Frontal cortex (tissue), 3 donors: ENCODE measurements at regions not wholly inside any gene's neighbourhood (a gene's known extent, or its start where the extent isn't known, plus 50 kb on each side); places are given as distances from the start of the nearest gene placed in this dataset.

Experiments used
- DNase-seq, 2 donors: peaks; one replicate each; pipeline ENCODE4 v3.0.0; 2012; ENCODE audit warnings: low spot score in 2 of 2
- FAIRE-seq: peaks from 2 replicates; lab custom pipeline; 2012; peaks lifted over from hg19 to GRCh38; lab: Jason Lieb, UNC
- donor health status: control.
- donor health status: control.
- donor health status: control.

GRCh38 chr3:177300039-177300833 is 103.0 kb upstream of the TBL1XR1 start:
- no peak for DNase-seq
- FAIRE-seq = no peak

- FAIRE-seq (no peak), DNase-seq (no peak)
Observed at GRCh38 chr3:177300842-177301241, 103.6 kb upstream of the TBL1XR1 start.

DNA sequence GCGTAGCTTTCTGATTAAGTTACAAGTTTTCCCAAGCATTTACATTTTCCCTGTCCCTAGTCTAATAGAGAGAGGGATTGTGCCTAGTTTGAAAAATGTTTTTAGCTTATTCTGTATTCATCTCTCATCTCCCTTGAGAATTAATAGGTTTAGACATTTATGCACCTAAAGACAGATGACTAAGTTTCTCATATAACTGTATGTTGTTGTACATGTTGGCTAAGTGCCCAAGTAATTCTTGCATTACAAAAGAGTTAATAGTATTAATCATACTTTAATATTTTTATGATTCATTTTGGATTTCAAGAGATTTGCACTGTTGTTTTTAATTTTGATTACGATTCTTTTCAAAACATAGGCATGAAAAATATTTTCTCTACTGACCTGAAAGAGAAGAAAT is 109.0 kb upstream of the TBL1XR1 start:
- no peak for DNase-seq
- FAIRE-seq = no peak

DNA sequence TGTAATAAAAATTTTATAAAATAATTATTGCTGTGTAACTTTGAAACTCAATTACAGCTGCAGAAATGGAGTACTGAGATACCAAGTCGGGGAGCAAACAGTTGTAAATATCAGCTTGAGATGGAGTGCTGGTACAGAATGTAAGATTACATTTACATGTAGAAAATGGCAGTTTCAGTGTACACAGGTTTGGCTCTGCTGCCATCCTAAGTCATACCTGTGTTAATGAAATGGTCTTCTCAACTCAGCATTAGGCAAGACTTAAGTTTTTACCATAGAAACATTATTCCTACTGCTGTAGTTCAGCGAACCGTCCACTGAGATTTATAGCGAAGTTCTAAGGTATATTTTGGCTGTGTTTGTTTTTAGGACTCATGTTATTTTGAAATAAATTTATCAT is 110.1 kb upstream of the TBL1XR1 start:
- FAIRE-seq = no peak

GRCh38 chr3:177307826-177308225 is 110.5 kb upstream of the TBL1XR1 start:
- FAIRE-seq (no peak), DNase-seq (no peak)

More for the DNA sequence above, 110.1 kb upstream of the TBL1XR1 start:
- no peak for DNase-seq

DNA sequence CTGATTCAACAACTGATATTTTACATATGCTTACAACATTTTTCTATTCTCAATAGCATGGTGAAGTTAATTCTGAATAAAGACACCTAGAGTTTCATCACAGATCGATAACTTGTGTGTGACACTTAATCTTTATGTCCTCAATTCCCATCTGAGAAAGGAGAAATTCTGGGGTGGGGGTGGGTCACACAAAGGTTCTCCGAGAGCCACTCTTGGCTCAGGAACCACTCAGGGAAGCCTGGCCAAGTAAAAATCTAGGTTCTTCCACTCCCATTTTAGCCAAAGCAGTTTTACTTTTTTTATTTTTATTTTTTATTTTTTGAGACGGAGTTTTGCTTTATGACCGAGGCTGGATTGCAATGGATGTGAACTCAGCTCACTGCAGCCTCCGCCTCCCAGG is 111.0 kb upstream of the TBL1XR1 start:
- FAIRE-seq (no peak), DNase-seq (no peak)

- DNase-seq (no peak), FAIRE-seq (no peak)
Observed at GRCh38 chr3:177308911-177309310, 111.6 kb upstream of the TBL1XR1 start.

GRCh38 chr3:177312491-177312890 is 115.2 kb upstream of the TBL1XR1 start:
- DNase-seq (no peak), FAIRE-seq (no peak)

- DNase-seq (no peak), FAIRE-seq (no peak)
Observed at GRCh38 chr3:177314897-177315296, 117.6 kb upstream of the TBL1XR1 start.

GRCh38 chr3:177317247-177317646 is 120.0 kb upstream of the TBL1XR1 start:
- FAIRE-seq (no peak), DNase-seq (no peak)

GRCh38 chr3:177318559-177318958 is 121.3 kb upstream of the TBL1XR1 start:
- no peak for DNase-seq
- FAIRE-seq = no peak

DNA sequence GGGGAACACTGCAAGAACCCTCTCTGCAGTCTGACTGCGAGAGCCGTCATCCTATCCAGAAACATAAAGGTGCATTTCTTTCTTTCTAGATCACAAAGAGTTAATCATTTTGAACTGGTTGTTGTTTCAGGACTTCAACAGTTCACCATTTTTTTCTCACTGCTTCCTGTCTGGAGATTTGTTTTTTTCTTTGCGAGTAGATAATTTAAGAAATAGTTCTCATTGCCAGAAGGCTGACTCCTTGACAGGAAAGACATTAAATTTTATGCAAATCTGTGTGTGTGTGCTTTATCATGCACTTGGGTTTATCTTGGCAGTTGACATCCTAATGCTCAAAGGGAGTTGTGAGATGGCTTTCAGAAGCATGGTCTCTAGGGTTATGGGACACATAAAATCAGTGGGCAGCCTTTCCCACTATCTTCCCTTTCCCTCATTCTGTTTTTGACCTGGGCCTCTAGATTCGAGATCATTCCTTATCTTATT is 123.5 kb upstream of the TBL1XR1 start:
- no peak for FAIRE-seq
- DNase-seq = no peak

- DNase-seq = no peak
- FAIRE-seq = no peak
Observed at GRCh38 chr3:177321819-177322218, 124.5 kb upstream of the TBL1XR1 start.

- FAIRE-seq = no peak
- DNase-seq = no peak
Observed at GRCh38 chr3:177322881-177323280, 125.6 kb upstream of the TBL1XR1 start.

DNA sequence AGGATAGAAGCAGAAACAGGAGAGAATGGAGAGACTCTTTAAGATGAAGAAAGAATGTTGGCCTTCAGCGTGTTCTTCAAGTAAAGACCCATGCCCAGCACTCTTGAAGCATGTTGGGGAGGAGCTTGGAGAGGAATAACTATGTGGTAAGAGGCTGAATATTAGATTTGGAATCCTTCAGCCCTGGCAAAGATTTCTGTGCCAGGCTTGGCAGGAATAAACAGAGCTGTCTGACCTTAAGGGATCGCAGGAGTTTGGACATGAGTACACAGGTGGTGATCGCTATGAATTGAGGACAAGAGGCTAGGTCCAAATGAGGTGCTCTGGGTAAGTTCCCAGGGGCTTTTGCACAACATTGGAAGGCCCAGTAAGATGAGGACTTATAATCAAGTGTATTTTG is 132.6 kb upstream of the TBL1XR1 start:
- no peak for DNase-seq
- FAIRE-seq = no peak

DNA sequence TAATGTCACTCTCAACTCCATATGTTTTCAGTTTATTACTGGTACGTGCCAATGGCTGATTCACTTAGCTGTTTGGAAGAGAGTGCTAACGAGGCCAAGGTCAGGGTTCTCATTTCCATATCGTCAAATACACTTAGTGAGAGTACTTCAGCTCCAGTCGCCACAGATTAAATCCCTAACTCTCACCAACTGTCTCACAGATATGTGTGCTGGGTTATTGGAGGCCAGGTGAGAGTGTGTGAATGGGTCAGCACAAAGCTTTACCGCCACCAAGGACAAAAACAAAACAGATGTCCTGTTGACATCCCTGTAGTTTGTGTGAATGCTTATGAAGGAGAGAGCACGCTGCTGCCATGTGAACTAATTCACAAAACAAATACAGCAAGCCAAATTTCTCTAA is 133.5 kb upstream of the TBL1XR1 start:
- FAIRE-seq (no peak), DNase-seq (no peak)

DNA sequence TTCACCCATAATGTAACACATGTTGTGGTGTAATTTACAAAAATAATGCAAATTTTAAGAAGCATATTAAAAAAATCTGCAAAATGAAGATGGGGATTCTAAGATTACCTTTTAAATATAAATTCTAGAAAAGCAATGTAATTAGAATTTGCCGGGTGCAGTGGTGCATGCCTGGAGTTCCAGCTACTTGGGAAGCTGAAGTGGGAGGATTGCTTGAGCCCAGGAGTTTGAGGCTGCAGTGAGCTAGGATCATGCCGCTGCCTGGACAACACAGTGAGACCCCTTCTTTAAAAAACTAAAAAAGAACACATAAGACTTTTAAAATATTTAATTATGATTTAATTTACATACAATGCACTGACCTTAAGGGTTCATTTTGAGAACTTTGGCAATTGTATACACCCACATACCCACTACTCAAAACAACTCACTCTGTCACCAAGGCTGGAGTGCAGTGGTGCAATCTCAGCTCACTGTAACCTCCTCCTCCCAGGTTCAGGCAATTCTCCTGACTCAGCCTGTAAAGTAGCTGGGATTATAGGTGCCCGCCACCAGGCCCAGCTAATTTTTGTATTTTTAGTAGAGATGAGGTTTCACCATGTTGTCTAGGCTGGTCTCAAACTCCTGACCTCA is 134.0 kb upstream of the TBL1XR1 start:
- DNase-seq (no peak), FAIRE-seq (no peak)

GRCh38 chr3:177332955-177333354 is 135.7 kb upstream of the TBL1XR1 start:
- FAIRE-seq = no peak
- DNase-seq = no peak

DNA sequence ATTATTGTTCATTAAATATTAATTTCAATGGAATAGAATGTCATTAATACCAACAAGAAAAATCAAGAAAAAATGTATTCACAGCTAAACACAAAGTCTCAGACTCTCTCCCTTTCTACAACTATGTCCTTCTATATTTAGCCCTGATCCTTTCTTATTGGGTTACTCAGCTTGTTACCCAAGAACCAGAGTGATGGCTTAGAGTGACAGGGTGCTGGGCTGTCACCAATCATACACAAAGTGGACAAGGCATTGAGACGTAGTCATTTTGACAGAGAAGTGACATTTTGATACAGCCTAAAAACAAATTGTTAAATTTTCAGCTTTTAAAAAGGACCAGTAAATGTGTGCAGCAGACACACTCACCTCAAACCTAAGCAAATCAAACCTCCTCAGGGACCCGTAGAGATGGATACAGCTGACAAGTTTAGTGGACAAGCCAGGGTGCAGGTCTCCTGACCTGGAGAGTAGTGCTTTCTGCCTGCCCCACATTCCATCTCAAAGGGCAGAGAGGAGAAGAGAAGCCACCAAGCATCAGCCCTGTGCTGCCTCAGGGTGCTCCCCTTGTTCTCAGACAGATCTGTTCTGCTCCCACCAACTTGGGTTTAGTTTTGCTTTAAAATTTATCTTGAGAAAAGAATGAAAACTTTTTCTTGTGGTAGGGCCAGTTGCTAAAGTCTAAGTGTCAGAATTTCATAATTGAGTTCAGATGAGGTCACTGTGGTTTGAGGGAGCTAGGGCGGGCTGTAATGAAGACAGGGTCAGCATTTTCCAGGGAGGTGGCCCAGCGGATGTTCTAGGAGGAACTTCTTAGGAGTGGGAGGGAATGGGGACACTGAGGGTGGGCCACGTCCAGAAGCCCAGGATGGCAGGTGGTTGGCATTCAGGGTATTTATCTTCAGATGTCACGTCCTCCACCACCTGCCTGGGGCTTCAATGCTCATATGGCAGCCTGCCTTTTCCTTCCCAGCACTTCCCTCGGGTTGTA is 136.5 kb upstream of the TBL1XR1 start:
- FAIRE-seq (no peak), DNase-seq (no peak)

GRCh38 chr3:177334803-177335202 is 137.5 kb upstream of the TBL1XR1 start:
- DNase-seq = no peak
- FAIRE-seq = no peak
